GM10248 (cell line): ENCODE measurements at regions not wholly inside any gene's neighbourhood (a gene's known extent, or its start where the extent isn't known, plus 50 kb on each side); places are given as distances from the start of the nearest gene placed in this dataset.

ENCODE experiments used
- CTCF ChIA-PET: fragments of 300-600 bp; sonication (Branson Sonifier 250); formaldehyde crosslinking; extraction: SDS; loops from one replicate; lab custom pipeline; 2021; ENCODE audit warnings: antibody characterized with exemption; lab: Yijun Ruan, JAX
- POLR2A ChIA-PET: fragments of 350-650 bp; sonication (Branson Sonifier 250); formaldehyde crosslinking; extraction: SDS; loops from one replicate; lab custom pipeline; 2020; ENCODE audit warnings: antibody characterized with exemption; lab: Yijun Ruan, JAX
- DNase-seq: peaks from one replicate; pipeline ENCODE4 v3.0.0; 2012; ENCODE audit errors: extremely low spot score
- CTCF ChIP-seq: IDR thresholded peaks from 2 replicates; pipeline ENCODE4 v1.5.1; 2012; ENCODE audit warnings: mild to moderate bottlenecking, low read depth; ENCODE audit errors: extremely low read depth, missing control alignments, control extremely low read depth

GRCh38 chr2:64220265-64220664 is 76.0 kb upstream of the PELI1 start:
- ChIA-PET POLR2A (interaction anchor here (0.7 kb wide), 1 partner anchor 82 kb away, joined by 3 read pairs; no protein-coding TSS in a partner anchor), CTCF (interaction anchor here (1.6 to 1.7 kb wide), 2 partner anchors 9 to 15 kb away, joined by 4 to 6 read pairs; no protein-coding TSS in a partner anchor)
- DNase-seq: no peak
- no peak for TF ChIP-seq CTCF

- ChIA-PET POLR2A (no interaction called here), CTCF (interaction anchor here (1.3 to 1.6 kb wide), 2 partner anchors 8 to 50 kb away, joined by 4 read pairs; no protein-coding TSS in a partner anchor)
- DNase-seq: no peak
- no peak for TF ChIP-seq CTCF
These were observed 76.8 kb upstream of the PELI1 start for GRCh38 chr2:64220894-64221617.

GRCh38 chr2:64221935-64222334 is 77.7 kb upstream of the PELI1 start:
- POLR2A ChIA-PET: interaction anchor here (0.9 kb wide), 1 partner anchor 108 kb away, joined by 3 read pairs; no protein-coding TSS in a partner anchor
- no peak for DNase-seq
- TF ChIP-seq CTCF: no peak
- CTCF ChIA-PET: interaction anchor here (1.3 to 1.4 kb wide), 2 partner anchors 51 to 109 kb away, joined by 3 to 4 read pairs; no protein-coding TSS in a partner anchor

- POLR2A ChIA-PET: interaction anchor here (0.9 kb wide), 1 partner anchor 108 kb away, joined by 3 read pairs; no protein-coding TSS in a partner anchor
- DNase-seq: no peak
- no peak for TF ChIP-seq CTCF
- CTCF ChIA-PET: interaction anchor here (0.7 to 2.2 kb wide), 6 partner anchors 7 to 173 kb away, joined by 3 to 12 read pairs (median 4); no protein-coding TSS in a partner anchor
These were observed 78.1 kb upstream of the PELI1 start for GRCh38 chr2:64222351-64222750.

- POLR2A ChIA-PET: interaction anchor here (0.9 to 1.0 kb wide), 3 partner anchors 9 to 107 kb away, joined by 3 to 11 read pairs (median 3); no protein-coding TSS in a partner anchor
- peak; percentile 38 for DNase-seq
- CTCF ChIA-PET: interaction anchor here (0.7 to 2.2 kb wide), 8 partner anchors 8 to 265 kb away, joined by 3 to 12 read pairs (median 4); no protein-coding TSS in a partner anchor
- no peak for TF ChIP-seq CTCF
These were observed 78.8 kb upstream of the PELI1 start for GRCh38 chr2:64223055-64223454.

- no peak for TF ChIP-seq CTCF
- CTCF ChIA-PET: interaction anchor here (1.0 to 2.0 kb wide), 3 partner anchors 9 to 69 kb away, joined by 3 to 10 read pairs (median 4); no protein-coding TSS in a partner anchor
These were observed 81.3 kb upstream of the PELI1 start for GRCh38 chr2:64225491-64225890.

More at GRCh38 chr2:64225491-64225890, 81.3 kb upstream of the PELI1 start:
- DNase-seq: no peak
- POLR2A ChIA-PET: no interaction called here
